Prostate gland (tissue), 2 donors: ENCODE measurements at regions not wholly inside any gene's neighbourhood (a gene's known extent, or its start where the extent isn't known, plus 50 kb on each side); places are given as distances from the start of the nearest gene placed in this dataset.

Experiments
- CTCF ChIP-seq, 4 experiments: fragments of 200-600 bp in 2 of 4; fragments of 450-650 bp in 2 of 4; sonication (generic) in 2 of 4; IDR thresholded peaks; 1 replicate in 3 of 4; 2 replicates in 1 of 4; pipeline ENCODE4 v1.5.1; 2016 to 2019; ENCODE audit warnings: antibody characterized with exemption in 4 of 4, mild to moderate bottlenecking in 2 of 4, moderate library complexity in 2 of 4
- POLR2A ChIP-seq: fragments of 450-650 bp; IDR thresholded peaks from one replicate; pipeline ENCODE4 v1.6.1; 2016; ENCODE audit warnings: antibody characterized with exemption, mild to moderate bottlenecking
- POLR2AphosphoS5 ChIP-seq: sonication (generic); formaldehyde crosslinking; IDR thresholded peaks from one replicate; pipeline ENCODE4 v1.6.1; 2017; ENCODE audit warnings: antibody characterized with exemption

GRCh38 chr5:154626876-154627557 is 128.2 kb upstream of the LARP1 start:
- TF ChIP-seq CTCF (IDR thresholded peaks at IDR 0.05) = no peak
- TF ChIP-seq POLR2AphosphoS5 = no peak
- no peak for TF ChIP-seq POLR2A
